ENCODE measurements at regions not wholly inside any gene's neighbourhood (a gene's known extent, or its start where the extent isn't known, plus 50 kb on each side); places are given as distances from the start of the nearest gene placed in this dataset.

DNA sequence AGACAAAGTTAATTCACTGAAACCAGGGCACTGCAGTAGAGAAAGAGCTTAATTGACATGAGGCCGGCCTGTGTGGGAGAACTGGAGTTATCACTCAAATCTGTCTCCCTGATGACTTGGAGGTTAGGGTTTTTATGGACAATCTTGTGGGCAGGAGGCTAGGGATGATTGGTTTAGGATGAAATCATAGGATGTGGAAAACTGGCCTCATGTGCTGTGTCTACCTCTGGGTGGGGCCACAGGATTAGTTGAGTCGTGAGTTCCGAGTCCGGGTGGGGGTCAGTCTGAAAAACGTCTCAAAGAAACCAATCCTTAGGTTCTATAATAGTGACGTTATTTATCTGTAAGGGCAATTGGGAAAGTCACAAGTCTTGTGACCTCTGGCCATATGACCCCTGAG lies 68.1 kb downstream of the UCHL1 start:
- no peaks in the 10 kb centered on the region for H3K27me3 ChIP-seq (ENCODE audit: control insufficient read depth, insufficient read depth, low read length)
- Mint-ChIP-seq H3K4me1 (no peaks in the 10 kb centered on the region), H3K9me3 (peaks cover 0 to 9% (median 3%) of the 10 kb centered on the region in 7 donors), H3K27me3 (no peaks in the 10 kb centered on the region), H3K27ac (no peak overlapping the region), H3K36me3 (no peaks in the 10 kb centered on the region), H3K4me3 (no peak overlapping the region)
- H3K27ac ChIP-seq (ENCODE audit: insufficient read depth, low read length, poor library complexity, severe bottlenecking), result no peak overlapping the region
- H3K9me3 ChIP-seq (ENCODE audit: control insufficient read depth in 2 of 2, low read length in 2 of 2), result no peaks in the 10 kb centered on the region
- H3K4me1 ChIP-seq (ENCODE audit: control insufficient read depth, insufficient read depth, low read length, poor library complexity, severe bottlenecking), result no peaks in the 10 kb centered on the region
- no peak overlapping the region for H3K4me3 ChIP-seq (ENCODE audit: low read depth, low read length)
- no peak for ATAC-seq (ENCODE audit: low read depth in 2 of 2)
- no peaks in the 10 kb centered on the region for H3K36me3 ChIP-seq (ENCODE audit: control insufficient read depth, insufficient read depth, low read length)
- no peak for DNase-seq

DNA sequence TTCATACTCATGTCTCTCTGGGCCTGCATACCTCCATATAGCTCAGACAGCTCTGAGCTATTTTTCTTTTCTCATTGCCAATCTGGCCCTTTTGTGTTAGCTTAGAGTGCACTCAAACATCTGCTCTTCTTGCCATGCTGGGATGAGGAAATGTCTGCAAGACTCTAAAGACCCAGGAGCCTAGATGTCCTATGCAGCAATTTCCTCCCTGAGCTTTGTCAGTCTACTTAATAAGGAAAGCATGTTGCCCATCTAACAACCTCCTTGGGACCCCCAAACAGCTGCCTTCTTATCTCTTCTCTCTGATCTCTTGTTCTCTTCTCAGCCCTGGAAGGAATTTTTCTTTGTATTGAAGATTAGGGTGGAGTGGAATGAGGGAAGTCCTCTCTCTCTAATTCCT lies 69.2 kb downstream of the UCHL1 start:
- Mint-ChIP-seq H3K36me3 (peaks cover 1% of the 10 kb centered on the region), H3K4me3 (no peak overlapping the region), H3K27me3 (no peaks in the 10 kb centered on the region), H3K27ac (no peak overlapping the region), H3K4me1 (no peaks in the 10 kb centered on the region), H3K9me3 (peaks cover 0 to 9% (median 3%) of the 10 kb centered on the region in 7 donors)
- Histone ChIP-seq H3K4me1 (ENCODE audit: control insufficient read depth, insufficient read depth, low read length, poor library complexity, severe bottlenecking) (no peaks in the 10 kb centered on the region), H3K27ac (ENCODE audit: insufficient read depth, low read length, poor library complexity, severe bottlenecking) (no peak overlapping the region), H3K36me3 (ENCODE audit: control insufficient read depth, insufficient read depth, low read length) (no peaks in the 10 kb centered on the region), H3K27me3 (ENCODE audit: control insufficient read depth, insufficient read depth, low read length) (no peaks in the 10 kb centered on the region), H3K9me3 (ENCODE audit: control insufficient read depth in 2 of 2, low read length in 2 of 2) (no peaks in the 10 kb centered on the region), H3K4me3 (ENCODE audit: low read depth, low read length) (no peak overlapping the region)
- DNase-seq (no peak), ATAC-seq (ENCODE audit: low read depth in 2 of 2) (no peak)

GRCh38 chr4:41326776-41327175 lies 70.0 kb downstream of the UCHL1 start:
- DNase-seq (no peak), ATAC-seq (ENCODE audit: low read depth in 2 of 2) (no peak)
- Mint-ChIP-seq H3K36me3 (peaks cover 4% of the 10 kb centered on the region), H3K4me1 (no peaks in the 10 kb centered on the region), H3K27ac (no peak overlapping the region), H3K27me3 (no peaks in the 10 kb centered on the region), H3K4me3 (no peak overlapping the region), H3K9me3 (peaks cover 0 to 6% (median 3%) of the 10 kb centered on the region in 7 donors)
- Histone ChIP-seq H3K36me3 (ENCODE audit: control insufficient read depth, insufficient read depth, low read length) (no peaks in the 10 kb centered on the region), H3K9me3 (ENCODE audit: control insufficient read depth in 2 of 2, low read length in 2 of 2) (no peaks in the 10 kb centered on the region), H3K27ac (ENCODE audit: insufficient read depth, low read length, poor library complexity, severe bottlenecking) (no peak overlapping the region), H3K4me1 (ENCODE audit: control insufficient read depth, insufficient read depth, low read length, poor library complexity, severe bottlenecking) (no peaks in the 10 kb centered on the region), H3K4me3 (ENCODE audit: low read depth, low read length) (no peak overlapping the region), H3K27me3 (ENCODE audit: control insufficient read depth, insufficient read depth, low read length) (no peaks in the 10 kb centered on the region)

GRCh38 chr4:41327770-41328169 lies 71.0 kb downstream of the UCHL1 start:
- H3K36me3 Mint-ChIP-seq, result peaks cover 4% of the 10 kb centered on the region
- H3K36me3 ChIP-seq (ENCODE audit: control insufficient read depth, insufficient read depth, low read length), result no peaks in the 10 kb centered on the region
- DNase-seq (no peak), ATAC-seq (ENCODE audit: low read depth in 2 of 2) (no peak)
- no peak overlapping the region for H3K27ac Mint-ChIP-seq
- no peaks in the 10 kb centered on the region for H3K4me1 Mint-ChIP-seq
- H3K9me3 Mint-ChIP-seq, result peaks cover 0 to 3% (median 0%) of the 10 kb centered on the region in 7 donors
- H3K4me3 Mint-ChIP-seq, result no peak overlapping the region
- no peaks in the 10 kb centered on the region for H3K27me3 ChIP-seq (ENCODE audit: control insufficient read depth, insufficient read depth, low read length)
- no peaks in the 10 kb centered on the region for H3K9me3 ChIP-seq (ENCODE audit: control insufficient read depth in 2 of 2, low read length in 2 of 2)
- no peak overlapping the region for H3K27ac ChIP-seq (ENCODE audit: insufficient read depth, low read length, poor library complexity, severe bottlenecking)
- no peaks in the 10 kb centered on the region for H3K27me3 Mint-ChIP-seq
- H3K4me1 ChIP-seq (ENCODE audit: control insufficient read depth, insufficient read depth, low read length, poor library complexity, severe bottlenecking), result no peaks in the 10 kb centered on the region
- no peak overlapping the region for H3K4me3 ChIP-seq (ENCODE audit: low read depth, low read length)

- H3K4me3 Mint-ChIP-seq, result no peak overlapping the region
- Histone ChIP-seq H3K36me3 (ENCODE audit: control insufficient read depth, insufficient read depth, low read length) (no peaks in the 10 kb centered on the region), H3K4me1 (ENCODE audit: control insufficient read depth, insufficient read depth, low read length, poor library complexity, severe bottlenecking) (no peaks in the 10 kb centered on the region), H3K27me3 (ENCODE audit: control insufficient read depth, insufficient read depth, low read length) (no peaks in the 10 kb centered on the region), H3K9me3 (ENCODE audit: control insufficient read depth in 2 of 2, low read length in 2 of 2) (no peaks in the 10 kb centered on the region), H3K4me3 (ENCODE audit: low read depth, low read length) (no peak overlapping the region), H3K27ac (ENCODE audit: insufficient read depth, low read length, poor library complexity, severe bottlenecking) (no peak overlapping the region)
- peaks cover 4% of the 10 kb centered on the region for H3K36me3 Mint-ChIP-seq
- no peak for DNase-seq
- peaks cover 0 to 3% (median 0%) of the 10 kb centered on the region in 7 donors for H3K9me3 Mint-ChIP-seq
- no peak overlapping the region for H3K27ac Mint-ChIP-seq
- H3K27me3 Mint-ChIP-seq, result no peaks in the 10 kb centered on the region
- no peak for ATAC-seq (ENCODE audit: low read depth in 2 of 2)
- H3K4me1 Mint-ChIP-seq, result no peaks in the 10 kb centered on the region
These were observed 72.6 kb downstream of the UCHL1 start for GRCh38 chr4:41329361-41329760.

GRCh38 chr4:41331224-41331623 lies 74.5 kb downstream of the UCHL1 start:
- H3K4me3 ChIP-seq (ENCODE audit: low read depth, low read length), result no peak overlapping the region
- H3K27me3 ChIP-seq (ENCODE audit: control insufficient read depth, insufficient read depth, low read length), result no peaks in the 10 kb centered on the region
- Mint-ChIP-seq H3K27me3 (no peaks in the 10 kb centered on the region), H3K36me3 (peaks cover 4% of the 10 kb centered on the region), H3K4me1 (no peaks in the 10 kb centered on the region), H3K4me3 (no peak overlapping the region), H3K27ac (no peak overlapping the region), H3K9me3 (peaks cover 0 to 2% (median 0%) of the 10 kb centered on the region in 7 donors)
- ATAC-seq (ENCODE audit: low read depth in 2 of 2), result no peak
- H3K9me3 ChIP-seq (ENCODE audit: control insufficient read depth in 2 of 2, low read length in 2 of 2), result no peaks in the 10 kb centered on the region
- no peaks in the 10 kb centered on the region for H3K4me1 ChIP-seq (ENCODE audit: control insufficient read depth, insufficient read depth, low read length, poor library complexity, severe bottlenecking)
- no peak overlapping the region for H3K27ac ChIP-seq (ENCODE audit: insufficient read depth, low read length, poor library complexity, severe bottlenecking)
- DNase-seq, result no peak
- H3K36me3 ChIP-seq (ENCODE audit: control insufficient read depth, insufficient read depth, low read length), result no peaks in the 10 kb centered on the region

GRCh38 chr4:41332510-41333054 lies 75.9 kb downstream of the UCHL1 start:
- Mint-ChIP-seq H3K9me3 (peaks cover 0 to 1% (median 0%) of the 10 kb centered on the region in 7 donors), H3K4me1 (no peaks in the 10 kb centered on the region), H3K27me3 (no peaks in the 10 kb centered on the region), H3K36me3 (peaks cover 4% of the 10 kb centered on the region), H3K27ac (no peak overlapping the region), H3K4me3 (no peak overlapping the region)
- ATAC-seq (ENCODE audit: low read depth in 2 of 2), result no peak
- DNase-seq, result no peak
- no peak overlapping the region for H3K4me3 ChIP-seq (ENCODE audit: low read depth, low read length)
- H3K4me1 ChIP-seq (ENCODE audit: control insufficient read depth, insufficient read depth, low read length, poor library complexity, severe bottlenecking), result no peaks in the 10 kb centered on the region
- H3K27ac ChIP-seq (ENCODE audit: insufficient read depth, low read length, poor library complexity, severe bottlenecking), result no peak overlapping the region
- no peaks in the 10 kb centered on the region for H3K27me3 ChIP-seq (ENCODE audit: control insufficient read depth, insufficient read depth, low read length)
- H3K9me3 ChIP-seq (ENCODE audit: control insufficient read depth in 2 of 2, low read length in 2 of 2), result no peaks in the 10 kb centered on the region
- H3K36me3 ChIP-seq (ENCODE audit: control insufficient read depth, insufficient read depth, low read length), result no peaks in the 10 kb centered on the region

GRCh38 chr4:41334182-41334581 lies 77.5 kb downstream of the UCHL1 start:
- Mint-ChIP-seq H3K4me1 (no peaks in the 10 kb centered on the region), H3K9me3 (peaks cover 0 to 1% (median 0%) of the 10 kb centered on the region in 7 donors), H3K4me3 (no peak overlapping the region), H3K27ac (no peak overlapping the region), H3K27me3 (no peaks in the 10 kb centered on the region), H3K36me3 (peaks cover 4% of the 10 kb centered on the region)
- H3K27me3 ChIP-seq (ENCODE audit: control insufficient read depth, insufficient read depth, low read length), result no peaks in the 10 kb centered on the region
- ATAC-seq (ENCODE audit: low read depth in 2 of 2) (no peak), DNase-seq (no peak)
- no peak overlapping the region for H3K4me3 ChIP-seq (ENCODE audit: low read depth, low read length)
- H3K27ac ChIP-seq (ENCODE audit: insufficient read depth, low read length, poor library complexity, severe bottlenecking), result no peak overlapping the region
- H3K36me3 ChIP-seq (ENCODE audit: control insufficient read depth, insufficient read depth, low read length), result no peaks in the 10 kb centered on the region
- no peaks in the 10 kb centered on the region for H3K9me3 ChIP-seq (ENCODE audit: control insufficient read depth in 2 of 2, low read length in 2 of 2)
- H3K4me1 ChIP-seq (ENCODE audit: control insufficient read depth, insufficient read depth, low read length, poor library complexity, severe bottlenecking), result no peaks in the 10 kb centered on the region
